ENCODE measurements at regions not wholly inside any gene's neighbourhood (a gene's known extent, or its start where the extent isn't known, plus 50 kb on each side); places are given as distances from the start of the nearest gene placed in this dataset.

DNA sequence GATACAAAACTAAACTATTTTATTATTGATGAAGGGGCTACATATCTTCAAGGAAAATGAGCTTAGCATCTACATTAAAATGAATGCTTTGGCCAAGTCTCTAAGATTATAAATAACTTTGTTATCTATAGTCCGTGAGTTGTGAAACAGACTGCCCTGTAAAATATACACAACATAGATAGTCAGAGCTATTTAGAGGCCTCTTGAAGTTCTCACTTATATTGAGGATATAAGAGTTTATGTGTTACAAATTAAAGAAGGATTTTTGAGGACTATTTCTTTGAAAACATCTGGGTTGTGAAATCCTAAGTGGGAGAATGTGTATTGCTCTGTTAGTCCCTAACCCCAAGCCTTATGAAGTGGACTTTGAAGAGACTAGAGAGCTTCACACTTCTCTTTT, 292.0 kb upstream of the CDH2 start:
- BruUV-seq (replicated peaks), result no TSS peak
- TF ChIP-seq TCF7L2 (IDR thresholded peaks at IDR 0.05; ENCODE audit: low read depth, low read length), result no peak
- TF ChIP-seq POLR2AphosphoS5 (IDR thresholded peaks at IDR 0.05; ENCODE audit: low read depth, low read length), result no peak
- TF ChIP-seq, protein P1, sequence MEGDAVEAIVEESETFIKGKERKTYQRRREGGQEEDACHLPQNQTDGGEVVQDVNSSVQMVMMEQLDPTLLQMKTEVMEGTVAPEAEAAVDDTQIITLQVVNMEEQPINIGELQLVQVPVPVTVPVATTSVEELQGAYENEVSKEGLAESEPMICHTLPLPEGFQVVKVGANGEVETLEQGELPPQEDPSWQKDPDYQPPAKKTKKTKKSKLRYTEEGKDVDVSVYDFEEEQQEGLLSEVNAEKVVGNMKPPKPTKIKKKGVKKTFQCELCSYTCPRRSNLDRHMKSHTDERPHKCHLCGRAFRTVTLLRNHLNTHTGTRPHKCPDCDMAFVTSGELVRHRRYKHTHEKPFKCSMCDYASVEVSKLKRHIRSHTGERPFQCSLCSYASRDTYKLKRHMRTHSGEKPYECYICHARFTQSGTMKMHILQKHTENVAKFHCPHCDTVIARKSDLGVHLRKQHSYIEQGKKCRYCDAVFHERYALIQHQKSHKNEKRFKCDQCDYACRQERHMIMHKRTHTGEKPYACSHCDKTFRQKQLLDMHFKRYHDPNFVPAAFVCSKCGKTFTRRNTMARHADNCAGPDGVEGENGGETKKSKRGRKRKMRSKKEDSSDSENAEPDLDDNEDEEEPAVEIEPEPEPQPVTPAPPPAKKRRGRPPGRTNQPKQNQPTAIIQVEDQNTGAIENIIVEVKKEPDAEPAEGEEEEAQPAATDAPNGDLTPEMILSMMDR (IDR thresholded peaks at IDR 0.05), result no peak
- no peak for TF ChIP-seq SIN3A (IDR thresholded peaks at IDR 0.05; ENCODE audit: borderline replicate concordance, insufficient read depth, low read depth, low read length)
- TF ChIP-seq, protein P2, sequence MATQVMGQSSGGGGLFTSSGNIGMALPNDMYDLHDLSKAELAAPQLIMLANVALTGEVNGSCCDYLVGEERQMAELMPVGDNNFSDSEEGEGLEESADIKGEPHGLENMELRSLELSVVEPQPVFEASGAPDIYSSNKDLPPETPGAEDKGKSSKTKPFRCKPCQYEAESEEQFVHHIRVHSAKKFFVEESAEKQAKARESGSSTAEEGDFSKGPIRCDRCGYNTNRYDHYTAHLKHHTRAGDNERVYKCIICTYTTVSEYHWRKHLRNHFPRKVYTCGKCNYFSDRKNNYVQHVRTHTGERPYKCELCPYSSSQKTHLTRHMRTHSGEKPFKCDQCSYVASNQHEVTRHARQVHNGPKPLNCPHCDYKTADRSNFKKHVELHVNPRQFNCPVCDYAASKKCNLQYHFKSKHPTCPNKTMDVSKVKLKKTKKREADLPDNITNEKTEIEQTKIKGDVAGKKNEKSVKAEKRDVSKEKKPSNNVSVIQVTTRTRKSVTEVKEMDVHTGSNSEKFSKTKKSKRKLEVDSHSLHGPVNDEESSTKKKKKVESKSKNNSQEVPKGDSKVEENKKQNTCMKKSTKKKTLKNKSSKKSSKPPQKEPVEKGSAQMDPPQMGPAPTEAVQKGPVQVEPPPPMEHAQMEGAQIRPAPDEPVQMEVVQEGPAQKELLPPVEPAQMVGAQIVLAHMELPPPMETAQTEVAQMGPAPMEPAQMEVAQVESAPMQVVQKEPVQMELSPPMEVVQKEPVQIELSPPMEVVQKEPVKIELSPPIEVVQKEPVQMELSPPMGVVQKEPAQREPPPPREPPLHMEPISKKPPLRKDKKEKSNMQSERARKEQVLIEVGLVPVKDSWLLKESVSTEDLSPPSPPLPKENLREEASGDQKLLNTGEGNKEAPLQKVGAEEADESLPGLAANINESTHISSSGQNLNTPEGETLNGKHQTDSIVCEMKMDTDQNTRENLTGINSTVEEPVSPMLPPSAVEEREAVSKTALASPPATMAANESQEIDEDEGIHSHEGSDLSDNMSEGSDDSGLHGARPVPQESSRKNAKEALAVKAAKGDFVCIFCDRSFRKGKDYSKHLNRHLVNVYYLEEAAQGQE (IDR thresholded peaks at IDR 0.05; ENCODE audit: insufficient read depth in 1 of 2, low read depth in 2 of 2, low read length in 1 of 2), result no peak
- ATAC-seq, result no peak
- Histone ChIP-seq H3K4me3 (ENCODE audit: low read depth in 2 of 2, low read length in 2 of 2) (no peak overlapping the region), H3K4me1 (ENCODE audit: control insufficient read depth, insufficient read depth, low read length) (no peaks in the 10 kb centered on the region), H3K27ac (ENCODE audit: low read length) (no peak overlapping the region), H3K36me3 (ENCODE audit: control insufficient read depth, insufficient read depth, low read length) (no peaks in the 10 kb centered on the region), H3K27me3 (ENCODE audit: control insufficient read depth, insufficient read depth, low read length) (no peaks in the 10 kb centered on the region), H3K9me3 (ENCODE audit: control insufficient read depth, insufficient read depth, low read depth, low read length) (no peaks in the 10 kb centered on the region)
- intact Hi-C loops (cut with micrococcal nuclease; ENCODE audit: unreplicated experiment), result no loop called here
- in situ Hi-C loops (cut with HindIII; ENCODE audit: low pct_unique_long_range_greater_than_20kb, low sequenced_read_pairs), result no loop called here
- ChIA-PET CTCF (no interaction called here), POLR2A (interaction anchor here (0.6 kb wide), 1 partner anchor 73 kb away, joined by 3 read pairs; no protein-coding TSS in a partner anchor)
- DNase-seq (ENCODE audit: low read depth, low spot score), result no peak

DNA sequence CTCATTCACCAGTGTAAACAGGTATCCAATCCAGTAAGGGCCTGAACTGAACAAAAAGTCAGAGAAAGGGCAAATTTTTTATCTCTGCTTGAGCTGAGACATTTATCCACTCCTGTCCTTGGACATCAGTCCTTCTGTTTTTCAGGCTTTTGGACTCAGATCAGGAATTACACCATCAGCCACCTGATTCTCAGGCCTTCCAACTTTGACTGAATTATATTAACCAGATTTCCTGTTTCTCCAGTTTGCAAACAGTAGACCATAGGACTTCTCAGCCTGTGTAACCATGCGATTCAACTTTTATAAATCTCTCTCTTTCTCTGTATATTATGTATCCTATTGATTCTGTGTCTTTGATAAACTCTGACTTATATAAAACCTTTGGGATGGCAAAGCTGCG, 289.3 kb upstream of the CDH2 start:
- ATAC-seq, result no peak
- DNase-seq (ENCODE audit: low read depth, low spot score), result no peak
- no peaks in the 10 kb centered on the region for H3K27me3 ChIP-seq (ENCODE audit: control insufficient read depth, insufficient read depth, low read length)
- no peak overlapping the region for H3K4me3 ChIP-seq (ENCODE audit: low read depth in 2 of 2, low read length in 2 of 2)
- intact Hi-C loops (cut with micrococcal nuclease; ENCODE audit: unreplicated experiment), result no loop called here
- CTCF ChIA-PET, result no interaction called here
- in situ Hi-C loops (cut with HindIII; ENCODE audit: low pct_unique_long_range_greater_than_20kb, low sequenced_read_pairs), result no loop called here
- TF ChIP-seq POLR2AphosphoS5 (IDR thresholded peaks at IDR 0.05; ENCODE audit: low read depth, low read length) (no peak), TCF7L2 (IDR thresholded peaks at IDR 0.05; ENCODE audit: low read depth, low read length) (no peak), SIN3A (IDR thresholded peaks at IDR 0.05; ENCODE audit: borderline replicate concordance, insufficient read depth, low read depth, low read length) (no peak)
- H3K9me3 ChIP-seq (ENCODE audit: control insufficient read depth, insufficient read depth, low read depth, low read length), result no peaks in the 10 kb centered on the region
- no peaks in the 10 kb centered on the region for H3K4me1 ChIP-seq (ENCODE audit: control insufficient read depth, insufficient read depth, low read length)
- BruUV-seq (replicated peaks), result no TSS peak
- H3K27ac ChIP-seq (ENCODE audit: low read length), result no peak overlapping the region
- POLR2A ChIA-PET, result no interaction called here
- H3K36me3 ChIP-seq (ENCODE audit: control insufficient read depth, insufficient read depth, low read length), result no peaks in the 10 kb centered on the region

DNA sequence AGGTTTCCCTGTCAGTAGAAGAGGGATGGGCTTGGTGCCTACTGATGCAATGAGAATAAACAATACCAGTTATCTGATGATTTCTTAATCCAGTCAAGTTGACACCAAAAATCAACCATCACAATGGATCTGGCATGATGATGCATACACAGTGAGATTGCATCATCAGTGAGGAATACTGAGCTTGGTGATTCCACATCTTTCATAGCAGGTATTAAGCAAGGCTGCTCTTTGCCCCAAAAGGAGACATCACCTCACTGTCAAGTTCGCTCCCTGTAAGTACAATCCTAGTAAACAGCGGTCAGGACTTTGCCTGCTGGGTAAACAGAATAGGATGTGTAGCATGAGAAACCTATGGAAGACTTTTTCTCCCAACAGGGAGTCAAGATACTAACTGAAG, 282.7 kb upstream of the CDH2 start:
- no TSS peak for BruUV-seq (replicated peaks)
- Histone ChIP-seq H3K9me3 (ENCODE audit: control insufficient read depth, insufficient read depth, low read depth, low read length) (no peaks in the 10 kb centered on the region), H3K36me3 (ENCODE audit: control insufficient read depth, insufficient read depth, low read length) (no peaks in the 10 kb centered on the region), H3K4me1 (ENCODE audit: control insufficient read depth, insufficient read depth, low read length) (no peaks in the 10 kb centered on the region), H3K27me3 (ENCODE audit: control insufficient read depth, insufficient read depth, low read length) (no peaks in the 10 kb centered on the region), H3K4me3 (ENCODE audit: low read depth in 2 of 2, low read length in 2 of 2) (no peak overlapping the region), H3K27ac (ENCODE audit: low read length) (no peak overlapping the region)
- intact Hi-C loops (cut with micrococcal nuclease; ENCODE audit: unreplicated experiment), result no loop called here
- TF ChIP-seq SIN3A (IDR thresholded peaks at IDR 0.05; ENCODE audit: borderline replicate concordance, insufficient read depth, low read depth, low read length) (no peak), POLR2AphosphoS5 (IDR thresholded peaks at IDR 0.05; ENCODE audit: low read depth, low read length) (no peak), TCF7L2 (IDR thresholded peaks at IDR 0.05; ENCODE audit: low read depth, low read length) (no peak)
- TF ChIP-seq, protein P1 (IDR thresholded peaks at IDR 0.05), result no peak
- TF ChIP-seq, protein P2 (IDR thresholded peaks at IDR 0.05; ENCODE audit: insufficient read depth in 1 of 2, low read depth in 2 of 2, low read length in 1 of 2), result no peak
- in situ Hi-C loops (cut with HindIII; ENCODE audit: low pct_unique_long_range_greater_than_20kb, low sequenced_read_pairs), result no loop called here
- ChIA-PET CTCF (no interaction called here), POLR2A (no interaction called here)
- no peak for DNase-seq (ENCODE audit: low read depth, low spot score)
- no peak for ATAC-seq

Measured in Panc1 (cell line).